Skeletal muscle tissue (tissue), 3 donors: ENCODE measurements at regions not wholly inside any gene's neighbourhood (a gene's known extent, or its start where the extent isn't known, plus 50 kb on each side); places are given as distances from the start of the nearest gene placed in this dataset.

ENCODE experiments used
- H3K27ac ChIP-seq: one replicate; pipeline ENCODE4 v1.7.0; 2013; ENCODE audit warnings: mild to moderate bottlenecking, low read depth, low read length, inconsistent platforms
- H3K27me3 ChIP-seq, 3 donors: one replicate each; pipeline ENCODE4 v1.7.0; 2013; ENCODE audit warnings: low read length in 3 of 3; ENCODE audit not compliant: control insufficient read depth in 3 of 3, insufficient read depth in 3 of 3
- H3K36me3 ChIP-seq, 3 donors: one replicate each; pipeline ENCODE4 v1.7.0; 2013; ENCODE audit warnings: low read length in 3 of 3; ENCODE audit not compliant: control insufficient read depth in 3 of 3, insufficient read depth in 3 of 3
- H3K4me1 ChIP-seq, 3 donors: one replicate each; pipeline ENCODE4 v1.7.0; 2013; ENCODE audit warnings: low read length in 3 of 3, mild to moderate bottlenecking in 3 of 3; ENCODE audit not compliant: control insufficient read depth in 3 of 3, insufficient read depth in 3 of 3
- H3K4me3 ChIP-seq, 3 donors: one replicate each; pipeline ENCODE4 v1.7.0; 2013; ENCODE audit warnings: low read length in 3 of 3
- H3K9ac ChIP-seq, 3 donors: one replicate each; pipeline ENCODE4 v1.7.0; 2013; ENCODE audit warnings: low read length in 3 of 3, mild to moderate bottlenecking in 3 of 3, moderate library complexity in 2 of 3, low read depth in 1 of 3
- H3K9me3 ChIP-seq, 3 donors: one replicate each; pipeline ENCODE4 v1.7.0; 2013; ENCODE audit warnings: low read length in 3 of 3; ENCODE audit not compliant: control insufficient read depth in 3 of 3
- donor health status: Osteomylitis.

GRCh38 chr10:107474650-107475049 lies 310.1 kb upstream of the SORCS1 start:
- no peak overlapping the region for H3K4me3 ChIP-seq
- H3K36me3 ChIP-seq = no peaks in the 10 kb centered on the region
- no peaks in the 10 kb centered on the region for H3K27me3 ChIP-seq
- H3K9me3 ChIP-seq = no peaks in the 10 kb centered on the region
- H3K9ac ChIP-seq = no peak overlapping the region
- no peak overlapping the region for H3K27ac ChIP-seq
- no peaks in the 10 kb centered on the region for H3K4me1 ChIP-seq

- no peaks in the 10 kb centered on the region for H3K27me3 ChIP-seq
Observed at GRCh38 chr10:107473225-107473624, 308.7 kb upstream of the SORCS1 start.

GRCh38 chr10:107471911-107472310 lies 307.4 kb upstream of the SORCS1 start:
- Histone ChIP-seq H3K36me3 (no peaks in the 10 kb centered on the region), H3K4me3 (no peak overlapping the region), H3K9me3 (no peaks in the 10 kb centered on the region), H3K27me3 (no peaks in the 10 kb centered on the region), H3K9ac (no peak overlapping the region), H3K4me1 (no peaks in the 10 kb centered on the region), H3K27ac (no peak overlapping the region)

More at GRCh38 chr10:107473225-107473624, 308.7 kb upstream of the SORCS1 start:
- Histone ChIP-seq H3K9me3 (no peaks in the 10 kb centered on the region), H3K4me1 (no peaks in the 10 kb centered on the region), H3K9ac (no peak overlapping the region), H3K27ac (no peak overlapping the region), H3K4me3 (no peak overlapping the region), H3K36me3 (no peaks in the 10 kb centered on the region)

- H3K27ac ChIP-seq = no peak overlapping the region
- no peak overlapping the region for H3K4me3 ChIP-seq
- H3K9me3 ChIP-seq = no peaks in the 10 kb centered on the region
- no peaks in the 10 kb centered on the region for H3K4me1 ChIP-seq
- H3K36me3 ChIP-seq = no peaks in the 10 kb centered on the region
- no peaks in the 10 kb centered on the region for H3K27me3 ChIP-seq
- no peak overlapping the region for H3K9ac ChIP-seq
Observed at GRCh38 chr10:107453561-107453960, 289.1 kb upstream of the SORCS1 start.

- no peak overlapping the region for H3K4me3 ChIP-seq
Observed at GRCh38 chr10:107451047-107451446, 286.5 kb upstream of the SORCS1 start.

GRCh38 chr10:107450056-107450455 lies 285.6 kb upstream of the SORCS1 start:
- H3K27ac ChIP-seq = no peak overlapping the region
- no peak overlapping the region for H3K9ac ChIP-seq
- no peaks in the 10 kb centered on the region for H3K36me3 ChIP-seq
- H3K9me3 ChIP-seq = no peaks in the 10 kb centered on the region
- H3K4me3 ChIP-seq = no peak overlapping the region
- H3K4me1 ChIP-seq = no peaks in the 10 kb centered on the region
- no peaks in the 10 kb centered on the region for H3K27me3 ChIP-seq

More at GRCh38 chr10:107451047-107451446, 286.5 kb upstream of the SORCS1 start:
- no peaks in the 10 kb centered on the region for H3K27me3 ChIP-seq
- no peaks in the 10 kb centered on the region for H3K9me3 ChIP-seq
- H3K4me1 ChIP-seq = no peaks in the 10 kb centered on the region
- H3K27ac ChIP-seq = no peak overlapping the region
- no peaks in the 10 kb centered on the region for H3K36me3 ChIP-seq
- no peak overlapping the region for H3K9ac ChIP-seq

GRCh38 chr10:107444443-107444842 lies 279.9 kb upstream of the SORCS1 start:
- Histone ChIP-seq H3K9ac (no peak overlapping the region), H3K36me3 (no peaks in the 10 kb centered on the region), H3K4me1 (no peaks in the 10 kb centered on the region), H3K4me3 (no peak overlapping the region), H3K27me3 (no peaks in the 10 kb centered on the region), H3K9me3 (no peaks in the 10 kb centered on the region), H3K27ac (no peak overlapping the region)

GRCh38 chr10:107443813-107444212 lies 279.3 kb upstream of the SORCS1 start:
- Histone ChIP-seq H3K4me3 (no peak overlapping the region), H3K9me3 (no peaks in the 10 kb centered on the region), H3K36me3 (no peaks in the 10 kb centered on the region), H3K27me3 (no peaks in the 10 kb centered on the region), H3K27ac (no peak overlapping the region), H3K4me1 (no peaks in the 10 kb centered on the region), H3K9ac (no peak overlapping the region)

- Histone ChIP-seq H3K9me3 (no peaks in the 10 kb centered on the region), H3K27me3 (no peaks in the 10 kb centered on the region), H3K4me1 (no peaks in the 10 kb centered on the region), H3K9ac (no peak overlapping the region), H3K4me3 (no peak overlapping the region), H3K27ac (no peak overlapping the region), H3K36me3 (no peaks in the 10 kb centered on the region)
Observed at GRCh38 chr10:107443326-107443725, 278.8 kb upstream of the SORCS1 start.

- Histone ChIP-seq H3K4me3 (no peak overlapping the region), H3K36me3 (no peaks in the 10 kb centered on the region), H3K4me1 (no peaks in the 10 kb centered on the region), H3K27me3 (no peaks in the 10 kb centered on the region), H3K27ac (no peak overlapping the region), H3K9ac (no peak overlapping the region), H3K9me3 (no peaks in the 10 kb centered on the region)
Observed at GRCh38 chr10:107442035-107442505, 277.6 kb upstream of the SORCS1 start.

- Histone ChIP-seq H3K27me3 (no peaks in the 10 kb centered on the region), H3K4me1 (no peaks in the 10 kb centered on the region), H3K9me3 (no peaks in the 10 kb centered on the region), H3K27ac (no peak overlapping the region), H3K9ac (no peak overlapping the region), H3K4me3 (no peak overlapping the region), H3K36me3 (no peaks in the 10 kb centered on the region)
Observed at GRCh38 chr10:107440741-107441140, 276.2 kb upstream of the SORCS1 start.
